GM12878 (cell line): ENCODE measurements at regions not wholly inside any gene's neighbourhood (a gene's known extent, or its start where the extent isn't known, plus 50 kb on each side); places are given as distances from the start of the nearest gene placed in this dataset.
A peak's percentile ranks its signal among the peaks of the same experiment; 100 is the strongest.

Experiments
- ATAC-seq: fragments of 200-7000 bp; cut with Tn5 transposase; 3 replicates; pipeline ENCODE4 v1.9.1; 2020; ENCODE audit warnings: mild to moderate bottlenecking, moderate library complexity
- BruUV-seq: library from RNA; stranded (reverse); fragments of 400-500 nt; replicated peaks from 2 replicates; lab custom pipeline; 2021; lab: Mats Ljungman, UMichigan
- CTCF ChIA-PET: fragments of 300-600 bp; sonication (Branson Sonifier 250); formaldehyde crosslinking; extraction: SDS; loops from one replicate; lab custom pipeline; 2021; ENCODE audit warnings: inconsistent platforms; lab: Yijun Ruan, JAX
- POLR2A ChIA-PET: fragments of 350-600 bp; formaldehyde crosslinking; extraction: SDS; loops from one replicate; lab custom pipeline; 2021; ENCODE audit warnings: inconsistent platforms; lab: Charles Lee
- RAD21 ChIA-PET: fragments of 300-600 bp; sonication (Branson Sonifier 250); formaldehyde crosslinking; loops from one replicate; lab custom pipeline; 2023; ENCODE audit warnings: antibody characterized with exemption; ENCODE audit not compliant: unreplicated experiment; lab: Charles Lee
- SMC1A ChIA-PET: fragments of 300-600 bp; sonication (Branson Sonifier 250); formaldehyde crosslinking; loops from one replicate; lab custom pipeline; 2023; ENCODE audit not compliant: unreplicated experiment, uncharacterized antibody; lab: Charles Lee
- DNase-seq: peaks from one replicate; pipeline ENCODE4 v3.0.0-alpha.2; 2011; ENCODE audit warnings: low read depth, low spot score
- FAIRE-seq: peaks from 3 replicates; lab custom pipeline; 2011; peaks lifted over from hg19 to GRCh38; lab: Jason Lieb, UNC
- H2AFZ ChIP-seq: 2 replicates; pipeline ENCODE4 v1.6.0; 2011; ENCODE audit warnings: low read depth, low read length, control low read depth; ENCODE audit not compliant: control insufficient read depth
- H3K27ac ChIP-seq: 2 replicates; pipeline ENCODE4 v1.5.1; 2011; ENCODE audit warnings: control low read depth; ENCODE audit not compliant: control insufficient read depth, insufficient read depth
- H3K27me3 ChIP-seq, 2 experiments: replicated peaks in 1 of 2; 2 replicates each; pipeline versions ENCODE4 v1.6.0 to v1.6.1; 2011; ENCODE audit warnings: low read length in 1 of 2; ENCODE audit not compliant: control insufficient read depth in 2 of 2, insufficient read depth in 2 of 2
- H3K36me3 ChIP-seq, 2 experiments: 2 replicates each; pipeline ENCODE4 v1.5.1; 2011; ENCODE audit warnings: low read length in 1 of 2; ENCODE audit not compliant: control insufficient read depth in 2 of 2, insufficient read depth in 2 of 2
- H3K4me1 ChIP-seq: 2 replicates; pipeline ENCODE4 v1.6.1; 2011; ENCODE audit warnings: mild to moderate bottlenecking, low read length, moderate library complexity, mixed read lengths; ENCODE audit not compliant: control insufficient read depth, insufficient read depth
- H3K4me2 ChIP-seq: 2 replicates; pipeline ENCODE4 v1.6.0; 2011; ENCODE audit warnings: control low read depth; ENCODE audit not compliant: control insufficient read depth, insufficient read depth
- H3K4me3 ChIP-seq: fragments of 200-600 bp; sonication (generic); 2 replicates; pipeline ENCODE4 v1.5.1; 2016
- H3K79me2 ChIP-seq: 2 replicates; pipeline ENCODE4 v1.6.0; 2011; ENCODE audit warnings: low read length; ENCODE audit not compliant: control insufficient read depth, insufficient read depth
- H3K9ac ChIP-seq: 2 replicates; pipeline ENCODE4 v1.8.0; 2011; ENCODE audit warnings: low read length, control low read depth, mixed read lengths; ENCODE audit not compliant: control insufficient read depth, insufficient read depth
- H3K9me3 ChIP-seq: replicated peaks from 3 replicates; pipeline ENCODE4 v1.5.1; 2011; ENCODE audit warnings: mild to moderate bottlenecking, low read length; ENCODE audit not compliant: control insufficient read depth, insufficient read depth
- H4K20me1 ChIP-seq: 2 replicates; pipeline ENCODE4 v1.6.0; 2011; ENCODE audit not compliant: control insufficient read depth, insufficient read depth
- CTCF ChIP-seq, 3 experiments: IDR thresholded peaks in 2 of 3; conservative IDR thresholded peaks in 1 of 3; 2 replicates each; pipeline ENCODE4 v1.5.1; 2011; ENCODE audit warnings: low read depth in 3 of 3, low read length in 3 of 3, mild to moderate bottlenecking in 3 of 3, control low read depth in 2 of 3, moderate library complexity in 2 of 3, inconsistent platforms in 1 of 3, mixed read lengths in 1 of 3; ENCODE audit not compliant: control insufficient read depth in 2 of 3, insufficient read depth in 1 of 3; ENCODE audit errors: extremely low read depth in 1 of 3
- GABPA ChIP-seq: IDR thresholded peaks from 2 replicates; pipeline ENCODE4 v1.6.1; 2014; ENCODE audit warnings: antibody characterized with exemption, low read depth, mild to moderate bottlenecking, inconsistent platforms
- HDAC6 ChIP-seq: fragments of 200-600 bp; sonication (generic); IDR thresholded peaks from one replicate; pipeline ENCODE4 v1.8.0; 2017; ENCODE audit warnings: antibody characterized with exemption; ENCODE audit not compliant: unreplicated experiment
- NBN ChIP-seq: fragments of 450-650 bp; IDR thresholded peaks from 2 replicates; pipeline ENCODE4 v1.6.1; 2016
- RAD21 ChIP-seq: IDR thresholded peaks from 2 replicates; pipeline ENCODE4 v1.6.1; 2011; ENCODE audit warnings: mild to moderate bottlenecking, low read depth, low read length, moderate library complexity; ENCODE audit not compliant: insufficient read depth
- RCOR1 ChIP-seq: conservative IDR thresholded peaks from 2 replicates; pipeline ENCODE4 v1.6.1; 2012; ENCODE audit warnings: low read depth, low read length, improper control_type of control experiment
- YBX1 ChIP-seq: fragments of 450-650 bp; IDR thresholded peaks from 2 replicates; pipeline ENCODE4 v1.6.1; 2016; ENCODE audit warnings: antibody characterized with exemption
- WGBS: methylation state at CpG from one replicate; pipeline ENCODE4 v1.1.6; 2016; ENCODE audit warnings: low lambda C conversion rate; ENCODE audit not compliant: insufficient replicate concordance, insufficient coverage; ENCODE audit errors: missing lambda C conversion rate; 5-methylcytosine and 5-hydroxymethylcytosine counted together
- in situ Hi-C: fragments of 300-500 bp; cut with MboI; formaldehyde crosslinking; loops from 9 replicates; pipeline ENCODE4 v1.14.3; 2018; ENCODE audit warnings: mixed read lengths
- intact Hi-C: fragments of 100-400 bp; cut with micrococcal nuclease; formaldehyde crosslinking; loops from one replicate; pipeline ENCODE4 v1.14.2; 2022; ENCODE audit not compliant: unreplicated experiment

- Histone ChIP-seq H3K79me2 (no peaks in the 10 kb centered on the region), H3K9ac (no peak overlapping the region), H3K36me3 (no peaks in the 10 kb centered on the region), H3K4me1 (no peaks in the 10 kb centered on the region), H3K27ac (no peak overlapping the region), H3K4me2 (no peak overlapping the region), H2AFZ (no peak overlapping the region), H3K9me3 (no peaks in the 10 kb centered on the region; the same call in 2 of the 3 replicates), H3K4me3 (no peak overlapping the region), H3K27me3 (no peaks in the 10 kb centered on the region), H4K20me1 (no peaks in the 10 kb centered on the region)
- no peak for DNase-seq
- no peak for FAIRE-seq
- BruUV-seq: no TSS peak
- TF ChIP-seq HDAC6 (no peak), RAD21 (peak; percentile 40; the same call in 1 of the 2 replicates), CTCF (IDR thresholded peaks at IDR 0.05 in 2 of 3, conservative IDR thresholded peaks at IDR 0.05 in 1 of 3; ENCODE audit: control insufficient read depth in 2 of 3, extremely low read depth in 1 of 3, insufficient read depth in 1 of 3, low read depth in 3 of 3, low read length in 3 of 3) (peak; percentile 17 to 31 (median 28); a peak in 4 of 6 replicates)
- in situ Hi-C loops (no loop called here), intact Hi-C loops (loop anchor here (1.0 to 10.0 kb wide), 4 partner anchors 142 to 389 kb away; no protein-coding TSS in a partner anchor)
- POLR2A ChIA-PET: no interaction called here
- SMC1A ChIA-PET: interaction anchor here (1.0 kb wide), 1 partner anchor 387 kb away, joined by 4 read pairs; no protein-coding TSS in a partner anchor
- CTCF ChIA-PET: interaction anchor here (0.7 to 1.9 kb wide), 2 partner anchors 292 to 386 kb away, joined by 3 to 16 read pairs; no protein-coding TSS in a partner anchor
- RAD21 ChIA-PET: no interaction called here
- ATAC-seq: peak; percentile 52; the same call in 2 of the 3 replicates
- 12% methylated on average over 3 of the region's 3 CpGs for WGBS
Measured at GRCh38 chr20:22106308-22106938, 401.0 kb downstream of the PAX1 start.

DNA sequence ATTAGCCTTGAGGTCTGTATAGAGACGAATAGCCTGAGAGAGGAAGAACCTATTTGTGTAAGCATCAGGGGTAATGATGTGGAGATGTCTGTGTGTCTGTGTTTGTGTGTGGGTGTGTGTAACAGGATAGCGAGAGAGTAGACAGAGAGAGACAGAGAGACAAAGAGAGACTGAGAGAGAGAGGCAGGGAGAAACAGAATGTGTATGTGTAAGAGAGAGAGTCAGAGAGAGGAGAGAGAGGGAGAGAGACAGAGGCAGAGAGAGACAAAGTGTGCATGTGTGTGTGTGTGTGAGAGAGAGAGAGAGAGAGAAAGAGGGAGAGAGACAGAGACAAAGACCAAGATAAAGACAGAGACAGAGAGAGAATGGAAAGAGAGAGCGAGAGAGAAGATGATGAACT, 396.1 kb downstream of the PAX1 start:
- Histone ChIP-seq H3K27ac (no peak overlapping the region), H3K4me2 (no peak overlapping the region), H3K9ac (no peak overlapping the region), H3K9me3 (no peaks in the 10 kb centered on the region), H3K4me3 (no peak overlapping the region), H3K79me2 (no peaks in the 10 kb centered on the region), H2AFZ (no peak overlapping the region), H4K20me1 (no peaks in the 10 kb centered on the region), H3K27me3 (no peaks in the 10 kb centered on the region), H3K4me1 (no peaks in the 10 kb centered on the region), H3K36me3 (no peaks in the 10 kb centered on the region)
- in situ Hi-C loops: no loop called here
- RAD21 ChIA-PET: no interaction called here
- POLR2A ChIA-PET: no interaction called here
- CTCF ChIA-PET: no interaction called here
- BruUV-seq: no TSS peak
- ATAC-seq (no peak), FAIRE-seq (no peak), DNase-seq (no peak)
- WGBS: 17% methylated on average over 3 of the region's 3 CpGs
- SMC1A ChIA-PET: no interaction called here
- TF ChIP-seq YBX1 (no peak), NBN (no peak), GABPA (no peak), RCOR1 (no peak)
- intact Hi-C loops: loop anchor here (10.0 kb wide), 1 partner anchor 213 kb away; no protein-coding TSS in a partner anchor
